CD14-positive monocyte (primary cell): ENCODE measurements at regions not wholly inside any gene's neighbourhood (a gene's known extent, or its start where the extent isn't known, plus 50 kb on each side); places are given as distances from the start of the nearest gene placed in this dataset.

Experiments used
- DNase-seq, 3 donors: peaks; one replicate each; pipeline ENCODE4 v3.0.0-alpha.2; 2011 to 2022
- H2AFZ ChIP-seq: 2 replicates; pipeline ENCODE4 v1.6.0; 2012; ENCODE audit warnings: mild to moderate bottlenecking, low read depth, low read length, inconsistent platforms; ENCODE audit not compliant: insufficient read depth, poor library complexity, severe bottlenecking
- H3K27ac ChIP-seq, 2 donors: 1 replicate in 1 of 2; 2 replicates in 1 of 2; pipeline ENCODE4 v1.5.1; 2012 to 2013; ENCODE audit warnings: low read length in 2 of 2, control low read depth in 1 of 2, inconsistent platforms in 1 of 2, low read depth in 1 of 2, mild to moderate bottlenecking in 1 of 2
- H3K27me3 ChIP-seq, 2 donors: one replicate each; pipeline versions ENCODE4 v1.6.0 to v1.6.1; 2011 to 2013; ENCODE audit warnings: low read length in 2 of 2; ENCODE audit not compliant: control insufficient read depth in 2 of 2, insufficient read depth in 2 of 2
- H3K36me3 ChIP-seq, 2 donors: replicated peaks in 1 of 2; 1 replicate in 1 of 2; 2 replicates in 1 of 2; pipeline versions ENCODE4 v1.5.1 to v1.6.1; 2012 to 2013; ENCODE audit warnings: low read length in 2 of 2, control low read depth in 1 of 2, inconsistent platforms in 1 of 2, mild to moderate bottlenecking in 1 of 2; ENCODE audit not compliant: insufficient read depth in 2 of 2, control insufficient read depth in 1 of 2
- H3K4me1 ChIP-seq, 2 donors: 1 replicate in 1 of 2; 2 replicates in 1 of 2; pipeline versions ENCODE4 v1.5.1 to v1.6.1; 2012 to 2013; ENCODE audit warnings: low read length in 2 of 2, control low read depth in 1 of 2, inconsistent platforms in 1 of 2, mild to moderate bottlenecking in 1 of 2, moderate library complexity in 1 of 2; ENCODE audit not compliant: insufficient read depth in 2 of 2, control insufficient read depth in 1 of 2
- H3K4me2 ChIP-seq: replicated peaks from 2 replicates; pipeline ENCODE3; 2012; ENCODE audit warnings: low read length, moderate library complexity, mild to moderate bottlenecking; ENCODE audit not compliant: poor library complexity, severe bottlenecking; ENCODE audit errors: extremely low read depth
- H3K4me3 ChIP-seq, 3 experiments: fragments of 200-600 bp in 1 of 3; sonication (generic) in 1 of 3; replicated peaks in 1 of 3; 1 replicate in 2 of 3; 2 replicates in 1 of 3; pipeline ENCODE4 v1.5.1; 2011 to 2013; ENCODE audit warnings: low read length in 3 of 3, mild to moderate bottlenecking in 3 of 3, control low read depth in 2 of 3, low read depth in 2 of 3, inconsistent platforms in 1 of 3, moderate library complexity in 1 of 3
- H3K79me2 ChIP-seq: 2 replicates; pipeline ENCODE4 v1.6.0; 2012; ENCODE audit warnings: mild to moderate bottlenecking, control low read depth, inconsistent platforms, low read length, moderate library complexity; ENCODE audit not compliant: insufficient read depth
- H3K9ac ChIP-seq: 2 replicates; pipeline ENCODE4 v1.6.0; 2017; ENCODE audit warnings: low read length, mild to moderate bottlenecking; ENCODE audit not compliant: insufficient read depth, poor library complexity, severe bottlenecking
- H3K9me3 ChIP-seq, 2 donors: replicated peaks in 1 of 2; 1 replicate in 1 of 2; 2 replicates in 1 of 2; pipeline versions ENCODE4 v1.5.1 to v1.6.1; 2012 to 2013; ENCODE audit warnings: low read length in 2 of 2, control low read depth in 1 of 2; ENCODE audit not compliant: control insufficient read depth in 1 of 2, insufficient read depth in 1 of 2
- H4K20me1 ChIP-seq: 2 replicates; pipeline ENCODE4 v1.6.0; 2012; ENCODE audit warnings: mild to moderate bottlenecking, low read length, control low read depth, moderate library complexity; ENCODE audit not compliant: insufficient read depth
- H3K27ac Mint-ChIP-seq, 7 donors: one replicate each; pipeline ENCODE4 v1.8.0; 2020; ENCODE audit warnings: mild to moderate bottlenecking in 7 of 7, mixed read lengths in 7 of 7, moderate library complexity in 6 of 7, inconsistent platforms in 2 of 7
- H3K27me3 Mint-ChIP-seq, 3 donors: one replicate each; pipeline ENCODE4 v1.8.0; 2021 to 2022; ENCODE audit warnings: low read depth in 3 of 3, mild to moderate bottlenecking in 3 of 3, mixed read lengths in 3 of 3, moderate library complexity in 3 of 3, inconsistent platforms in 1 of 3
- H3K36me3 Mint-ChIP-seq, 2 donors: one replicate each; pipeline ENCODE4 v1.8.0; 2020; ENCODE audit warnings: mixed read lengths in 2 of 2, inconsistent platforms in 1 of 2, mild to moderate bottlenecking in 1 of 2
- H3K4me1 Mint-ChIP-seq: one replicate; pipeline ENCODE4 v1.8.0; 2020; ENCODE audit warnings: mild to moderate bottlenecking, mixed read lengths
- H3K4me3 Mint-ChIP-seq, 2 donors: one replicate each; pipeline ENCODE4 v1.8.0; 2020; ENCODE audit warnings: mild to moderate bottlenecking in 2 of 2, mixed read lengths in 2 of 2, moderate library complexity in 1 of 2
- H3K9me3 Mint-ChIP-seq, 7 donors: one replicate each; pipeline ENCODE4 v1.8.0; 2020 to 2022; ENCODE audit warnings: mixed read lengths in 7 of 7, mild to moderate bottlenecking in 6 of 7, moderate library complexity in 6 of 7, inconsistent platforms in 2 of 7
- WGBS: methylation state at CpG from one replicate; pipeline ENCODE4 v1.1.5; 2013; ENCODE audit warnings: missing lambda C conversion rate; ENCODE audit not compliant: insufficient coverage; 5-methylcytosine and 5-hydroxymethylcytosine counted together
- intact Hi-C, 2 donors: fragments of 100-400 bp; cut with micrococcal nuclease; formaldehyde crosslinking; loops; one replicate each; pipeline versions ENCODE4 v1.15.0 to v1.15.1; 2023
- TF ChIP-seq, protein P1 (sequence below): fragments of 200-600 bp; IDR thresholded peaks from one replicate; pipeline ENCODE4 v1.8.0; 2022; ENCODE audit warnings: antibody characterized with exemption, mild to moderate bottlenecking

DNA sequence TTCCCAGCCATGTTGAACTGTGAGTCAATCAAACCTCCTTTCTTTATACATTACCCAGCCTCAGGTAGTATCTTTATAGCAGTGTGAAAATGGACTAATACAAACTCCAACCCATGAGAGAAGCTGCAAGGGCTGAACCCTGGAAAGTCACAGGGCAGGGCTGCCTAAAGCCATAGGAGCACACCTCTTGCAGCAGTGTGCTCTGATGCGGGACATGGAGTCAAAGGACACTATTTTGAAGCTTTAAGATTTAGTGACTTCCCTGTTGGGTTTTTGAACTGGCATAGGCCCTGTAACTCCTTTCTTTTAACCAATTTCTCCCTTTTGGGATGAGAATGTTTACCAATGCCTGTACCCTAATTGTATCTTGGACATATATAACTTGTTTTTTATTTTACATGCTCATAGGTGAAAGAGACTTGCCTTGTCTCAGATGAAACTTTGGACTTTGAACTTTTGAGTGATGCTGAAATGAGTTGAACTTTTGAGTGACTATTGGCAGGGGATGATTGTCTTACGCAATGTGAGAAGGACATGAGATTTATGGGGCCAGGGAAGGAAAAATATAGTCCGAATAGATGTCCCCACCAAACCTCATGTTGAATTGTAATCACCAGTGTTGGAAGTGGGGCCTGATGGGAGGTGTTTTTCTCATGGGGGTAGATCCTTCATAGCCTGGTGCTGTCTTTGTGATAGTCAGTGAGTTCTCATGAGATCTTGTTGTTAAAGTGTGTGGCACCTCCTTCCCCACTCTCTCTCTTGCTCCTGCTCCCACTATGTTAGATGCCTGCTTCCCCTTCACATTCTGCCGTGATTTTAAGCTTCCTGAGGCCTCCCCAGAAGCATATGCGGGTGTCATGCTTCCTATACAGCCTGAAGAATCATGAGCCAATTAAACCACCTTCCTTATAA is 159.5 kb upstream of the SPEF2 start:
- no peaks in the 10 kb centered on the region for H3K27me3 ChIP-seq
- Mint-ChIP-seq H3K4me1 (peaks cover 2% of the 10 kb centered on the region), H3K4me3 (no peak overlapping the region), H3K36me3 (no peaks in the 10 kb centered on the region), H3K9me3 (peaks cover 3 to 18% (median 9%) of the 10 kb centered on the region in 7 donors), H3K27me3 (peaks cover 0 to 2% (median 0%) of the 10 kb centered on the region in 3 donors), H3K27ac (no peak overlapping the region)
- no peak for DNase-seq
- H3K79me2 ChIP-seq, result no peaks in the 10 kb centered on the region
- 39% methylated on average over 3 of the region's 5 CpGs for WGBS
- no peak overlapping the region for H3K4me3 ChIP-seq
- H3K4me2 ChIP-seq, result no peak overlapping the region
- no peak overlapping the region for H3K27ac ChIP-seq
- no peak overlapping the region for H2AFZ ChIP-seq
- H4K20me1 ChIP-seq, result no peaks in the 10 kb centered on the region
- no peaks in the 10 kb centered on the region for H3K36me3 ChIP-seq
- intact Hi-C loops, result no loop called here
- peaks cover 16% of the 10 kb centered on the region in 2 donors for H3K9me3 ChIP-seq
- no peaks in the 10 kb centered on the region for H3K4me1 ChIP-seq
- TF ChIP-seq, protein P1, sequence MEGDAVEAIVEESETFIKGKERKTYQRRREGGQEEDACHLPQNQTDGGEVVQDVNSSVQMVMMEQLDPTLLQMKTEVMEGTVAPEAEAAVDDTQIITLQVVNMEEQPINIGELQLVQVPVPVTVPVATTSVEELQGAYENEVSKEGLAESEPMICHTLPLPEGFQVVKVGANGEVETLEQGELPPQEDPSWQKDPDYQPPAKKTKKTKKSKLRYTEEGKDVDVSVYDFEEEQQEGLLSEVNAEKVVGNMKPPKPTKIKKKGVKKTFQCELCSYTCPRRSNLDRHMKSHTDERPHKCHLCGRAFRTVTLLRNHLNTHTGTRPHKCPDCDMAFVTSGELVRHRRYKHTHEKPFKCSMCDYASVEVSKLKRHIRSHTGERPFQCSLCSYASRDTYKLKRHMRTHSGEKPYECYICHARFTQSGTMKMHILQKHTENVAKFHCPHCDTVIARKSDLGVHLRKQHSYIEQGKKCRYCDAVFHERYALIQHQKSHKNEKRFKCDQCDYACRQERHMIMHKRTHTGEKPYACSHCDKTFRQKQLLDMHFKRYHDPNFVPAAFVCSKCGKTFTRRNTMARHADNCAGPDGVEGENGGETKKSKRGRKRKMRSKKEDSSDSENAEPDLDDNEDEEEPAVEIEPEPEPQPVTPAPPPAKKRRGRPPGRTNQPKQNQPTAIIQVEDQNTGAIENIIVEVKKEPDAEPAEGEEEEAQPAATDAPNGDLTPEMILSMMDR, result no peak
- H3K9ac ChIP-seq, result no peak overlapping the region

DNA sequence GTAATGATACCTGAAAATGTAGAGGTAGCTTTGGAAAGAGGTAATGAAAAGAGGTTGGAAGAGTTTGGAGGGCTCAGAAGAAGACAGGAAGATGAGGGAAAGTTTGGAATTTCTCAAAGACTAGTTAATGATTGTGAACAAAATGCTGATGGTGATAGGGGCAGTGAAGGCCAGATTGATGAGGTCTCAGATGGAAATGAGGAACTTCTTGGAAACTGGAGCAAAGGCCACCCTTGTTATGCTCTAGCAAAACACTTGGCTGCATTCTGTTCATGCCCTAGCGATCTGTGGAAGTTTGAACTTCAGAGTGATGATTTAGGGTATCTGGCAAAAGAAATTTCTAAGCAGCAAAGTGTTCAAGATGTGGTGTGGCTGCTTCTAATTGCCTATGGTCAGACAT is 161.2 kb upstream of the SPEF2 start:
- H3K79me2 ChIP-seq, result no peaks in the 10 kb centered on the region
- H3K4me1 ChIP-seq, result no peaks in the 10 kb centered on the region
- Mint-ChIP-seq H3K4me1 (peaks cover 2% of the 10 kb centered on the region), H3K27me3 (peaks cover 0 to 2% (median 0%) of the 10 kb centered on the region in 3 donors), H3K27ac (no peak overlapping the region), H3K36me3 (no peaks in the 10 kb centered on the region), H3K4me3 (no peak overlapping the region), H3K9me3 (peaks cover 3 to 18% (median 9%) of the 10 kb centered on the region in 7 donors)
- no peaks in the 10 kb centered on the region for H3K27me3 ChIP-seq
- H3K4me2 ChIP-seq, result no peak overlapping the region
- DNase-seq, result no peak
- H3K27ac ChIP-seq, result no peak overlapping the region
- intact Hi-C loops, result no loop called here
- peaks cover 16% of the 10 kb centered on the region in 2 donors for H3K9me3 ChIP-seq
- H3K36me3 ChIP-seq, result no peaks in the 10 kb centered on the region
- no peak overlapping the region for H3K9ac ChIP-seq
- WGBS, result no CpG with 5 or more reads among the region's 1 CpG
- no peaks in the 10 kb centered on the region for H4K20me1 ChIP-seq
- no peak overlapping the region for H3K4me3 ChIP-seq
- TF ChIP-seq, protein P1, result no peak
- H2AFZ ChIP-seq, result no peak overlapping the region
